ENCODE measurements at regions not wholly inside any gene's neighbourhood (a gene's known extent, or its start where the extent isn't known, plus 50 kb on each side); places are given as distances from the start of the nearest gene placed in this dataset.

GRCh38 chr3:23071296-23071695 lies 131.8 kb upstream of the UBE2E2 start:
- Histone ChIP-seq H3K27ac (no peak overlapping the region), H3K27me3 (no peaks in the 10 kb centered on the region), H3K4me1 (no peaks in the 10 kb centered on the region), H3K4me3 (no peak overlapping the region), H3K36me3 (no peaks in the 10 kb centered on the region), H3K9me3 (no peaks in the 10 kb centered on the region)
- intact Hi-C loops (cut with DNase I; ENCODE audit: low total_unique reads), result no loop called here
- DNase-seq, result no peak
- no peak for TF ChIP-seq CTCF (IDR thresholded peaks at IDR 0.05)
- no peak for TF ChIP-seq POLR2A (IDR thresholded peaks at IDR 0.05)

GRCh38 chr3:23071758-23072157 lies 131.4 kb upstream of the UBE2E2 start:
- no peak for DNase-seq
- Histone ChIP-seq H3K27ac (no peak overlapping the region), H3K4me3 (no peak overlapping the region), H3K36me3 (no peaks in the 10 kb centered on the region), H3K9me3 (no peaks in the 10 kb centered on the region), H3K4me1 (no peaks in the 10 kb centered on the region), H3K27me3 (no peaks in the 10 kb centered on the region)
- intact Hi-C loops (cut with DNase I; ENCODE audit: low total_unique reads), result no loop called here
- TF ChIP-seq POLR2A (IDR thresholded peaks at IDR 0.05) (no peak), CTCF (IDR thresholded peaks at IDR 0.05) (no peak)

GRCh38 chr3:23072693-23073092 lies 130.4 kb upstream of the UBE2E2 start:
- no peak for TF ChIP-seq POLR2A (IDR thresholded peaks at IDR 0.05)
- TF ChIP-seq CTCF (IDR thresholded peaks at IDR 0.05), result no peak
- Histone ChIP-seq H3K9me3 (no peaks in the 10 kb centered on the region), H3K27ac (no peak overlapping the region), H3K4me1 (no peaks in the 10 kb centered on the region), H3K36me3 (no peaks in the 10 kb centered on the region), H3K27me3 (no peaks in the 10 kb centered on the region), H3K4me3 (no peak overlapping the region)
- DNase-seq, result no peak
- intact Hi-C loops (cut with DNase I; ENCODE audit: low total_unique reads), result no loop called here

- no peaks in the 10 kb centered on the region for H3K9me3 ChIP-seq
- no peaks in the 10 kb centered on the region for H3K36me3 ChIP-seq
- no peak overlapping the region for H3K27ac ChIP-seq
- no peak for DNase-seq
- H3K27me3 ChIP-seq, result no peaks in the 10 kb centered on the region
- no peak for TF ChIP-seq POLR2A (IDR thresholded peaks at IDR 0.05)
- TF ChIP-seq CTCF (IDR thresholded peaks at IDR 0.05), result no peak
- H3K4me1 ChIP-seq, result no peaks in the 10 kb centered on the region
- no peak overlapping the region for H3K4me3 ChIP-seq
- intact Hi-C loops (cut with DNase I; ENCODE audit: low total_unique reads), result no loop called here
These were observed 129.3 kb upstream of the UBE2E2 start for GRCh38 chr3:23073724-23074305.

- H3K27ac ChIP-seq, result no peak overlapping the region
- no peak overlapping the region for H3K4me3 ChIP-seq
- no peaks in the 10 kb centered on the region for H3K36me3 ChIP-seq
- no peaks in the 10 kb centered on the region for H3K4me1 ChIP-seq
- no peaks in the 10 kb centered on the region for H3K27me3 ChIP-seq
- no peak for DNase-seq
- TF ChIP-seq CTCF (IDR thresholded peaks at IDR 0.05) (no peak), POLR2A (IDR thresholded peaks at IDR 0.05) (no peak)
- intact Hi-C loops (cut with DNase I; ENCODE audit: low total_unique reads), result no loop called here
- no peaks in the 10 kb centered on the region for H3K9me3 ChIP-seq
These were observed 127.6 kb upstream of the UBE2E2 start for GRCh38 chr3:23075496-23075895.
